Pancreas (tissue), 10 donors: ENCODE measurements at regions not wholly inside any gene's neighbourhood (a gene's known extent, or its start where the extent isn't known, plus 50 kb on each side); places are given as distances from the start of the nearest gene placed in this dataset.
A peak's percentile ranks its signal among the peaks of the same experiment; 100 is the strongest.

Experiments
- ATAC-seq, 4 donors: fragments of 200-7000 bp; cut with Tn5 transposase; one replicate each; pipeline versions ENCODE4 v1.8.0 to v1.9.1; 2020; ENCODE audit warnings: mild to moderate bottlenecking in 4 of 4, moderate library complexity in 4 of 4
- DNase-seq, 6 donors: peaks; one replicate each; pipeline ENCODE4 v3.0.0-alpha.2; 2020
- FAIRE-seq: peaks from 2 replicates; lab custom pipeline; 2012; peaks lifted over from hg19 to GRCh38; lab: Jason Lieb, UNC
- H3K27ac ChIP-seq, 4 donors: fragments of 200-600 bp; sonication (generic); 1 replicate in 3 of 4; 2 replicates in 1 of 4; pipeline versions ENCODE4 v1.5.0 to v1.8.0; 2020
- H3K27me3 ChIP-seq, 4 donors: fragments of 200-600 bp; one replicate each; pipeline ENCODE4 v1.8.0; 2021
- H3K36me3 ChIP-seq, 3 donors: fragments of 200-600 bp; sonication (generic) in 1 of 3; one replicate each; pipeline versions ENCODE4 v1.5.0 to v1.8.0; 2020 to 2021
- H3K4me1 ChIP-seq, 3 donors: fragments of 200-600 bp; one replicate each; pipeline ENCODE4 v1.8.0; 2021
- H3K4me3 ChIP-seq, 4 donors: fragments of 200-600 bp; sonication (generic) in 2 of 4; one replicate each; pipeline versions ENCODE4 v1.5.0 to v1.8.0; 2020 to 2021
- H3K9me3 ChIP-seq, 4 donors: fragments of 200-600 bp; one replicate each; pipeline ENCODE4 v1.8.0; 2021
- CTCF ChIP-seq, 4 donors: fragments of 200-600 bp; sonication (generic) in 3 of 4; IDR thresholded peaks; one replicate each; pipeline versions ENCODE4 v1.5.0 to v1.8.0; 2021; ENCODE audit warnings: antibody characterized with exemption in 4 of 4
- WGBS, 2 donors: extraction: QIAGEN DNeasy Blood & Tissue Kit; methylation state at CpG; one replicate each; pipeline ENCODE4 v1.1.7; 2013; 5-methylcytosine and 5-hydroxymethylcytosine counted together
- intact Hi-C, 3 donors: fragments of 100-400 bp; cut with DNase I; formaldehyde crosslinking; loops; one replicate each; pipeline versions ENCODE4 v1.11.1 to v1.14.2; 2022
- donor health status: healthy with polysubstance abuse.
- donor health status: DM: no; HTN: no; CAD: no; lungs with moderate emphysema.
- donor health status: DM: no; HTN: no; CAD: no.
- donor health status: control.
- donor health status: control.
- donor health status: Bipolar disorder and iron deficiency.
- donor health status: DM: yes; HTN: yes; CAD: no.
- donor health status: DM: no; HTN: no; CAD: no.
- donor health status: DM: no; HTN: no; CAD: no.
- donor health status: DM: yes; HTN: yes; CAD: no.

- Histone ChIP-seq H3K4me1 (peaks cover 0 to 5% (median 5%) of the 10 kb centered on the region in 3 donors), H3K4me3 (no peak overlapping the region), H3K27ac (no peak overlapping the region), H3K9me3 (no peaks in the 10 kb centered on the region), H3K27me3 (no peaks in the 10 kb centered on the region), H3K36me3 (no peaks in the 10 kb centered on the region)
- WGBS, 2 donors: 42 to 47% methylated on average over 14 of the region's 14 CpGs
- FAIRE-seq: no peak
- peak in 1 of 6 donors; percentile 11 for DNase-seq
- TF ChIP-seq CTCF (IDR thresholded peaks at IDR 0.05): no peak
- intact Hi-C loops: no loop called here
- ATAC-seq: peak in 1 of 4 donors; percentile 26
Measured at GRCh38 chr6:15956205-15957106, 172.4 kb upstream of the MYLIP start.

GRCh38 chr6:15955484-15955883 lies 173.4 kb upstream of the MYLIP start:
- 75 to 95% methylated on average over 3 of the region's 3 CpGs for WGBS, 2 donors
- Histone ChIP-seq H3K4me3 (no peak overlapping the region), H3K9me3 (no peaks in the 10 kb centered on the region), H3K36me3 (no peaks in the 10 kb centered on the region), H3K4me1 (peaks cover 2 to 7% (median 6%) of the 10 kb centered on the region in 3 donors), H3K27ac (no peak overlapping the region), H3K27me3 (no peaks in the 10 kb centered on the region)
- DNase-seq (no peak), FAIRE-seq (no peak), ATAC-seq (no peak)
- TF ChIP-seq CTCF (IDR thresholded peaks at IDR 0.05): no peak
- intact Hi-C loops: no loop called here

GRCh38 chr6:15953152-15953880 lies 175.6 kb upstream of the MYLIP start:
- WGBS, 2 donors: 65 to 67% methylated on average over 3 of the region's 3 CpGs
- ATAC-seq (no peak), FAIRE-seq (no peak), DNase-seq (no peak)
- TF ChIP-seq CTCF (IDR thresholded peaks at IDR 0.05): no peak
- Histone ChIP-seq H3K36me3 (no peaks in the 10 kb centered on the region), H3K27me3 (no peaks in the 10 kb centered on the region), H3K4me1 (peaks cover 13 to 25% (median 17%) of the 10 kb centered on the region in 3 donors), H3K9me3 (no peaks in the 10 kb centered on the region), H3K27ac (no peak overlapping the region), H3K4me3 (no peak overlapping the region)
- intact Hi-C loops: no loop called here

GRCh38 chr6:15952231-15953151 lies 176.4 kb upstream of the MYLIP start:
- H3K4me3 ChIP-seq: no peak overlapping the region
- H3K4me1 ChIP-seq: peaks cover 13 to 25% (median 17%) of the 10 kb centered on the region in 3 donors
- no peak for DNase-seq
- H3K36me3 ChIP-seq: no peaks in the 10 kb centered on the region
- no peak for FAIRE-seq
- no peak for ATAC-seq
- no peak for TF ChIP-seq CTCF (IDR thresholded peaks at IDR 0.05)
- whole genome bisulfite sequencing, 2 donors: 86 to 89% methylated on average over 8 of the region's 8 CpGs
- no peaks in the 10 kb centered on the region for H3K27me3 ChIP-seq
- H3K27ac ChIP-seq: no peak overlapping the region
- H3K9me3 ChIP-seq: no peaks in the 10 kb centered on the region
- intact Hi-C loops: no loop called here
